Glutamatergic neuron (in vitro differentiated cells): ENCODE measurements at regions not wholly inside any gene's neighbourhood (a gene's known extent, or its start where the extent isn't known, plus 50 kb on each side); places are given as distances from the start of the nearest gene placed in this dataset.

Source experiments
- DNase-seq: peaks from one replicate; pipeline ENCODE4 v3.0.0; 2022
- H3K27ac Mint-ChIP-seq: one replicate; pipeline ENCODE4 v1.8.0; 2020; ENCODE audit warnings: mild to moderate bottlenecking, mixed read lengths, inconsistent platforms; ENCODE audit not compliant: unreplicated experiment
- H3K27me3 Mint-ChIP-seq: one replicate; pipeline ENCODE4 v1.8.0; 2020; ENCODE audit warnings: mild to moderate bottlenecking, moderate library complexity, mixed read lengths, inconsistent platforms; ENCODE audit not compliant: unreplicated experiment
- H3K36me3 Mint-ChIP-seq: one replicate; pipeline ENCODE4 v1.8.0; 2020; ENCODE audit warnings: mild to moderate bottlenecking, mixed read lengths, inconsistent platforms; ENCODE audit not compliant: unreplicated experiment
- H3K4me1 Mint-ChIP-seq: one replicate; pipeline ENCODE4 v1.8.0; 2020; ENCODE audit warnings: mild to moderate bottlenecking, low read depth, mixed read lengths, inconsistent platforms; ENCODE audit not compliant: unreplicated experiment
- H3K4me3 Mint-ChIP-seq: one replicate; pipeline ENCODE4 v1.8.0; 2020; ENCODE audit warnings: mild to moderate bottlenecking, mixed read lengths, inconsistent platforms; ENCODE audit not compliant: unreplicated experiment
- H3K9me3 Mint-ChIP-seq: one replicate; pipeline ENCODE4 v1.8.0; 2020; ENCODE audit warnings: mild to moderate bottlenecking, moderate library complexity, mixed read lengths, inconsistent platforms; ENCODE audit not compliant: unreplicated experiment
- TF ChIP-seq, protein P1 (sequence below): fragments of 200-600 bp; sonication (generic); IDR thresholded peaks from one replicate; pipeline ENCODE4 v1.5.0; 2021; ENCODE audit not compliant: partially characterized antibody, unreplicated experiment

DNA sequence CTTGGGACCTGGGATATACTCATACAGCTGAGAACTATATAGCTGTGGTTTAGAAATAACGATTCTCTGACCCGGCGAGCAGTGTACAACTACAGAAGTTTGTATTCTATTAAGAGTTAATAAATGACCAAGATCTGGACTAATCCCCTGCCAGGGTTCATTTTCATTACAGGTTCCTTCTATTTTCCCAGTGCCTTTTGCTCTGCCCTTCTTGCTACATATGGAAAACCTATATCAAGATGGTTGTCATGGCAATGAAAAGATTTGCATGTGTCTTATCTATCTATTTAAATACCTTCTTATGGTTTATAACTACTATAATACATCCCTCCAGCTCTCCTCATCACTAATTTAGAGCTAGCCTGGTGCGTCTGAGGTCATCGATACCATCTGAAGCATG, 965.2 kb downstream of the BCL11A start:
- H3K9me3 Mint-ChIP-seq, result no peaks in the 10 kb centered on the region

DNA sequence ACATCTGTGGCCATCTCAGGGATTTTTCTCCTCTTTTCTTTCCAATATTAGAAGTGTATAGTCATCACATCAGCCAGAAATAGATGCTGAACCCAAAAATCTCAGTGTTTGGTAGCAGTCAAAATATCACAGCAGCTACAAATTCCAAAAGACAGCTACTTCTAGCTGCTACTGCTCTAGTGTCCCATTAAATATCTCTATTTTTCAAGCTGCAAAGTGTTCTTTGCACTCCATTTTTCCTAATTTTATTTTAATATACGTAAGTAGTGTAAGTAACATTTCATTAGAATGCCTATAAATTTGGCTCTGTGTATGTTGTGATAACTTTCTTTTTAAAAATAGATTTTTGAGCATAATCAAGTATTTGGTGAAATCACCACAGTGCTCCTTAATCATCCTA, 967.3 kb downstream of the BCL11A start:
- DNase-seq, result no peak
- no peaks in the 10 kb centered on the region for H3K9me3 Mint-ChIP-seq
- H3K27me3 Mint-ChIP-seq, result no peaks in the 10 kb centered on the region
- H3K4me3 Mint-ChIP-seq, result no peak overlapping the region
- H3K36me3 Mint-ChIP-seq, result no peaks in the 10 kb centered on the region
- H3K27ac Mint-ChIP-seq, result no peak overlapping the region
- H3K4me1 Mint-ChIP-seq, result no peaks in the 10 kb centered on the region
- TF ChIP-seq, protein P1, sequence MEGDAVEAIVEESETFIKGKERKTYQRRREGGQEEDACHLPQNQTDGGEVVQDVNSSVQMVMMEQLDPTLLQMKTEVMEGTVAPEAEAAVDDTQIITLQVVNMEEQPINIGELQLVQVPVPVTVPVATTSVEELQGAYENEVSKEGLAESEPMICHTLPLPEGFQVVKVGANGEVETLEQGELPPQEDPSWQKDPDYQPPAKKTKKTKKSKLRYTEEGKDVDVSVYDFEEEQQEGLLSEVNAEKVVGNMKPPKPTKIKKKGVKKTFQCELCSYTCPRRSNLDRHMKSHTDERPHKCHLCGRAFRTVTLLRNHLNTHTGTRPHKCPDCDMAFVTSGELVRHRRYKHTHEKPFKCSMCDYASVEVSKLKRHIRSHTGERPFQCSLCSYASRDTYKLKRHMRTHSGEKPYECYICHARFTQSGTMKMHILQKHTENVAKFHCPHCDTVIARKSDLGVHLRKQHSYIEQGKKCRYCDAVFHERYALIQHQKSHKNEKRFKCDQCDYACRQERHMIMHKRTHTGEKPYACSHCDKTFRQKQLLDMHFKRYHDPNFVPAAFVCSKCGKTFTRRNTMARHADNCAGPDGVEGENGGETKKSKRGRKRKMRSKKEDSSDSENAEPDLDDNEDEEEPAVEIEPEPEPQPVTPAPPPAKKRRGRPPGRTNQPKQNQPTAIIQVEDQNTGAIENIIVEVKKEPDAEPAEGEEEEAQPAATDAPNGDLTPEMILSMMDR, result no peak

More for the DNA sequence above, 965.2 kb downstream of the BCL11A start:
- no peaks in the 10 kb centered on the region for H3K4me1 Mint-ChIP-seq
- no peaks in the 10 kb centered on the region for H3K36me3 Mint-ChIP-seq
- TF ChIP-seq, protein P1, result no peak
- no peaks in the 10 kb centered on the region for H3K27me3 Mint-ChIP-seq
- no peak for DNase-seq
- no peak overlapping the region for H3K27ac Mint-ChIP-seq
- H3K4me3 Mint-ChIP-seq, result no peak overlapping the region

DNA sequence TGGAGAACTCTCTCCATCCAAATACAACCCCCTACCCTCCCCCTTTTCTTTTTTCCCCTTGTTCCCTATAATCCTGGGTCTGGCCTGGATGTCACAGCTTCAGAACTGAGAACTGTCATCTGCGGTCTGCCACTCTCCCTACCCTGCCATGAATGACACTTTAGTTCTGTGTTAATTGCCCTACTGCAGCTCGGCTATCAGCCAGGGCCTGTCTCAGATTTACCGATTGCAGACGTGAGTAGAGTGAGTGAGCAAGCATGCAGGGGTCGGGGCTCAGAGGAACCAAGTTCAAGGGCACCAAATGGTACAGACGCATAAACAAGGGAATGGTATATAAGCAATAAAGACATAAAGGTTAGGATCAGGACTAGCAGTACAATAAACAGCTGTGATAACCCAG, 967.8 kb downstream of the BCL11A start:
- Mint-ChIP-seq H3K27ac (no peak overlapping the region), H3K4me1 (no peaks in the 10 kb centered on the region), H3K4me3 (no peak overlapping the region), H3K36me3 (no peaks in the 10 kb centered on the region), H3K9me3 (no peaks in the 10 kb centered on the region), H3K27me3 (no peaks in the 10 kb centered on the region)
- no peak for DNase-seq
- TF ChIP-seq, protein P1, result no peak

DNA sequence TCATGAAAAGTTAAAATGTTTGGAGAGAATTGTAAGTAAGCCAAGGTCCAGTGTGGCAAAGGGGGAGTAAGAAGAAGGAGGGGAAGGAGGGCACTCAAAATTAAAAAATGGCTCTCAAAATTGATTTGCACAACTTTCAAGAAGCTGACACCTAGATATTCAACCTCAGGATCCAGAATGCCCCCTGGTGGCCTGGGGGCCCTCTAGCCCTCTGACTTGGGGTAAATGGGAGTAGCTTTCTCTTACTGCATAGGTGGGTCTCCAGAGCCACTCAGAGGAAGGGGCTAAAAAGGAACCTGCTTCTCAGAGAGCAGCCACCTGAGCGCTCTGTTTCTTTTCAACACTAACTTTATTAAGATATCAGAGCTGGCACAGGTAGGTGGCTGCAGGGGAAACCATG, 968.5 kb downstream of the BCL11A start:
- Mint-ChIP-seq H3K9me3 (no peaks in the 10 kb centered on the region), H3K36me3 (no peaks in the 10 kb centered on the region), H3K27ac (no peak overlapping the region), H3K27me3 (no peaks in the 10 kb centered on the region), H3K4me3 (no peak overlapping the region), H3K4me1 (no peaks in the 10 kb centered on the region)
- TF ChIP-seq, protein P1, result no peak
- DNase-seq, result no peak

DNA sequence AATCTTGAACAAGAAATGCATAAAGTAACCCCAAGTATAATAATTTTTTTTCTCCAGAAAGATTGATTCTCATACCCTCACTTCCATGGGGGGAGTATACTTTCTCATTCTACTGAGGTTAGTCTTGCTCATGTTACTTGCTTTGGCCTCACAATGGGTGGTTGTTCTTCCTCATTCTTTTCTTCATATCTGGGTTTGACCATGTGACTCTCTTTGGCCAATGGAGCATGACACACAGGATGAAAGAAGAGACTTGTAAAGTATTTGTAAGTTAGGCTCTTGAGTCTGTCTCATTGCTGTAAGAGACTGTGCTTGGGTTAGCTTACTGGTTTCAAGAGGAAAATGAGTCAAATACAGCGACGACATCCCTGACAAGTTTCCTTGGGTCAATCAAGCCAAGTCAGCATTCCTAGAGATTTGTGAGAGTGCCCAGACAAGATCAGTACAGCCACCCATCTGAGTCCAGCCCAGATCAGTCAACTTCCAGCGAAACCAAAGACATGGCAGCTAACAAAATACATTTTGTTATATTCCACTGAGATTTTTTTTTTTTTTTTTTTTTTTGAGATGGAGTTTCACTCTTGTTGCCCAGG, 970.2 kb downstream of the BCL11A start:
- Mint-ChIP-seq H3K4me1 (no peaks in the 10 kb centered on the region), H3K27ac (no peak overlapping the region), H3K27me3 (no peaks in the 10 kb centered on the region), H3K9me3 (no peaks in the 10 kb centered on the region), H3K4me3 (no peak overlapping the region), H3K36me3 (no peaks in the 10 kb centered on the region)
- no peak for DNase-seq
- TF ChIP-seq, protein P1, result no peak
